OCI-LY1 (cell line): ENCODE measurements at regions not wholly inside any gene's neighbourhood (a gene's known extent, or its start where the extent isn't known, plus 50 kb on each side); places are given as distances from the start of the nearest gene placed in this dataset.

ENCODE experiments used
- H2AFZ ChIP-seq: fragments of 200-600 bp; sonication (generic), shearing (Covaris generic); 2 replicates; pipeline ENCODE4 v1.6.0; 2014; ENCODE audit warnings: antibody characterized with exemption, mild to moderate bottlenecking, low read length
- H3F3A ChIP-seq: fragments of 200-600 bp; sonication (generic), shearing (Covaris generic); 2 replicates; pipeline ENCODE4 v1.6.0; 2014; ENCODE audit warnings: mild to moderate bottlenecking, antibody characterized with exemption, low read length, moderate library complexity; ENCODE audit not compliant: insufficient read depth
- H3K27ac ChIP-seq: fragments of 200-600 bp; sonication (generic); 2 replicates; pipeline ENCODE4 v1.5.1; 2014; ENCODE audit warnings: low read length, mixed run types, mild to moderate bottlenecking, low read depth; ENCODE audit not compliant: poor library complexity, severe bottlenecking
- H3K27me3 ChIP-seq: fragments of 200-600 bp; sonication (generic); 2 replicates; pipeline ENCODE4 v1.6.0; 2014; ENCODE audit warnings: antibody characterized with exemption, mild to moderate bottlenecking, low read length, moderate library complexity; ENCODE audit not compliant: insufficient read depth
- H3K36me3 ChIP-seq: fragments of 200-600 bp; sonication (generic); 2 replicates; pipeline ENCODE4 v1.6.1; 2014; ENCODE audit warnings: mild to moderate bottlenecking, antibody characterized with exemption, low read length, moderate library complexity, mixed read lengths; ENCODE audit not compliant: insufficient read depth
- H3K4me1 ChIP-seq: fragments of 200-600 bp; sonication (generic); 2 replicates; pipeline ENCODE4 v1.5.1; 2014; ENCODE audit warnings: mild to moderate bottlenecking, low read length, moderate library complexity; ENCODE audit not compliant: insufficient read depth, severe bottlenecking
- H3K4me2 ChIP-seq: fragments of 200-600 bp; sonication (generic), shearing (Covaris generic); 2 replicates; pipeline ENCODE4 v1.6.1; 2014; ENCODE audit warnings: low read length
- H3K4me3 ChIP-seq: fragments of 200-600 bp; sonication (generic); 2 replicates; pipeline ENCODE4 v1.5.1; 2014; ENCODE audit warnings: low read length, low read depth, mild to moderate bottlenecking, mixed read lengths; ENCODE audit not compliant: poor library complexity, severe bottlenecking
- H3K79me2 ChIP-seq: fragments of 200-600 bp; shearing (Covaris generic); 2 replicates; pipeline ENCODE4 v1.6.1; 2016; ENCODE audit warnings: mixed run types, low read length, mixed read lengths; ENCODE audit not compliant: insufficient read depth
- H3K9ac ChIP-seq: fragments of 200-600 bp; sonication (generic), shearing (Covaris generic); 2 replicates; pipeline ENCODE4 v1.6.1; 2014; ENCODE audit warnings: mild to moderate bottlenecking, low read length, mixed read lengths
- H3K9me2 ChIP-seq: fragments of 200-600 bp; sonication (generic), shearing (Covaris generic); 2 replicates; pipeline ENCODE4 v1.6.1; 2014; ENCODE audit warnings: low read depth, mild to moderate bottlenecking, low read length, mixed read lengths
- H3K9me3 ChIP-seq: fragments of 200-600 bp; shearing (Covaris generic); 2 replicates; pipeline ENCODE4 v1.6.1; 2014; ENCODE audit warnings: low read length, mixed read lengths
- H4K20me1 ChIP-seq: fragments of 200-600 bp; sonication (generic), shearing (Covaris generic); 2 replicates; pipeline ENCODE4 v1.6.0; 2016; ENCODE audit warnings: mild to moderate bottlenecking, low read length; ENCODE audit not compliant: insufficient read depth
- EZH2 ChIP-seq: fragments of 200-600 bp; sonication (generic), shearing (Covaris generic); IDR thresholded peaks from 2 replicates; pipeline ENCODE4 v1.8.0; 2017; ENCODE audit warnings: borderline replicate concordance, mixed run types, mild to moderate bottlenecking, antibody characterized with exemption, low read length, moderate library complexity, mixed read lengths
- TF ChIP-seq, protein P1 (sequence below): fragments of 200-600 bp; sonication (generic), shearing (Covaris generic); IDR thresholded peaks from 2 replicates; pipeline ENCODE4 v1.5.1; 2017; ENCODE audit warnings: mild to moderate bottlenecking, antibody characterized with exemption, low read length, moderate library complexity, mixed read lengths

DNA sequence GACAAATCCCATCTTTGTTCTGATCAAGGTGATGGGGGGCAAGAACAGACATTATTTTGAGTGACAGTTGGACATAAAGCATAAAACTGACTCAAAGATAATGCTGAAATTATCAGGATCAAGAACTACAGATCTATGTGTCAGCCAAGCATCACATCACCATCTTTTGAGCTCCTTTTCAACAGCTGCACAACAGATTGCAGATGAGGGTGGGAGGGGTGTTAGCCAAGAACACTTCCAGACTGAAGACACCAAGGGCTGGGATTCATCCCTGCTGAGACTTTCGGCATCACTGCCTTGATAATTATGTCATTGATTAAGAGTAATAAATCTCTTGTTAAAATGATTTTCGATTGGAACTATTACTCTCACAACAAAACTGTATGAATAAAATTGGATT lies 191.5 kb upstream of the NETO1 start:
- H3K36me3 ChIP-seq: no peaks in the 10 kb centered on the region
- TF ChIP-seq EZH2: no peak
- TF ChIP-seq, protein P1, sequence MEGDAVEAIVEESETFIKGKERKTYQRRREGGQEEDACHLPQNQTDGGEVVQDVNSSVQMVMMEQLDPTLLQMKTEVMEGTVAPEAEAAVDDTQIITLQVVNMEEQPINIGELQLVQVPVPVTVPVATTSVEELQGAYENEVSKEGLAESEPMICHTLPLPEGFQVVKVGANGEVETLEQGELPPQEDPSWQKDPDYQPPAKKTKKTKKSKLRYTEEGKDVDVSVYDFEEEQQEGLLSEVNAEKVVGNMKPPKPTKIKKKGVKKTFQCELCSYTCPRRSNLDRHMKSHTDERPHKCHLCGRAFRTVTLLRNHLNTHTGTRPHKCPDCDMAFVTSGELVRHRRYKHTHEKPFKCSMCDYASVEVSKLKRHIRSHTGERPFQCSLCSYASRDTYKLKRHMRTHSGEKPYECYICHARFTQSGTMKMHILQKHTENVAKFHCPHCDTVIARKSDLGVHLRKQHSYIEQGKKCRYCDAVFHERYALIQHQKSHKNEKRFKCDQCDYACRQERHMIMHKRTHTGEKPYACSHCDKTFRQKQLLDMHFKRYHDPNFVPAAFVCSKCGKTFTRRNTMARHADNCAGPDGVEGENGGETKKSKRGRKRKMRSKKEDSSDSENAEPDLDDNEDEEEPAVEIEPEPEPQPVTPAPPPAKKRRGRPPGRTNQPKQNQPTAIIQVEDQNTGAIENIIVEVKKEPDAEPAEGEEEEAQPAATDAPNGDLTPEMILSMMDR: no peak
- H3K9me3 ChIP-seq: no peaks in the 10 kb centered on the region
- no peaks in the 10 kb centered on the region for H3K79me2 ChIP-seq
- no peak overlapping the region for H3K9ac ChIP-seq
- no peaks in the 10 kb centered on the region for H3F3A ChIP-seq
- no peak overlapping the region for H2AFZ ChIP-seq
- H3K9me2 ChIP-seq: no peaks in the 10 kb centered on the region
- H3K4me2 ChIP-seq: no peak overlapping the region
- no peaks in the 10 kb centered on the region for H3K4me1 ChIP-seq
- no peaks in the 10 kb centered on the region for H3K27me3 ChIP-seq
- no peak overlapping the region for H3K4me3 ChIP-seq
- H4K20me1 ChIP-seq: no peaks in the 10 kb centered on the region
- no peak overlapping the region for H3K27ac ChIP-seq

- Histone ChIP-seq H3K9me3 (no peaks in the 10 kb centered on the region), H3K9ac (no peak overlapping the region), H3K79me2 (no peaks in the 10 kb centered on the region), H4K20me1 (no peaks in the 10 kb centered on the region), H2AFZ (no peak overlapping the region), H3K4me1 (no peaks in the 10 kb centered on the region), H3K27me3 (no peaks in the 10 kb centered on the region), H3K9me2 (no peaks in the 10 kb centered on the region), H3K4me3 (no peak overlapping the region), H3F3A (no peaks in the 10 kb centered on the region), H3K36me3 (no peaks in the 10 kb centered on the region), H3K4me2 (no peak overlapping the region), H3K27ac (no peak overlapping the region)
- TF ChIP-seq, protein P1: no peak
- no peak for TF ChIP-seq EZH2
Observed at GRCh38 chr18:73047688-73048087, 179.9 kb upstream of the NETO1 start.

DNA sequence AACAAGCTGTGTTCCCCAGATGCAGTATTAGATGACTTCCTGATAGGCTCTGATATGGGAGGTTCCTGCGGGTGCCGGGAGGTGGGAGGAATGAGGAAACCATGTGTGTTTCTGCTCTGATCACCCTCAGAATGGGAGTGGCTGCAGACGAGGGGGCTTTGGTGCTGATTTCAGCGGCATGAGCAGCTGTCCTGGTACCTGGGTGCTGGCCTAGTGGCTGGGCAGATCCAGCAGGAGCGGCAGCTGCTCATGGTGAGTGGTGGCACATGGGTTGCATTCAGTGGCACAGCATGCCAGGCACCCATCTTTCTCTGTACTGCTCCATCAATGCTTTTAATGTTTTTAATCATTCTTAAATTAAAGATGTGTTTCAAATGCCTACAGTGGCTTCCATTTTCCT lies 177.2 kb upstream of the NETO1 start:
- Histone ChIP-seq H3K36me3 (no peaks in the 10 kb centered on the region), H3K9me2 (no peaks in the 10 kb centered on the region), H4K20me1 (no peaks in the 10 kb centered on the region), H3F3A (no peaks in the 10 kb centered on the region), H3K79me2 (no peaks in the 10 kb centered on the region), H3K9me3 (no peaks in the 10 kb centered on the region), H3K4me3 (no peak overlapping the region), H3K27ac (no peak overlapping the region), H3K27me3 (no peaks in the 10 kb centered on the region), H3K4me2 (no peak overlapping the region), H3K9ac (no peak overlapping the region), H3K4me1 (no peaks in the 10 kb centered on the region), H2AFZ (no peak overlapping the region)
- TF ChIP-seq EZH2: no peak
- TF ChIP-seq, protein P1: no peak
